ENCODE measurements at regions not wholly inside any gene's neighbourhood (a gene's known extent, or its start where the extent isn't known, plus 50 kb on each side); places are given as distances from the start of the nearest gene placed in this dataset.

DNA sequence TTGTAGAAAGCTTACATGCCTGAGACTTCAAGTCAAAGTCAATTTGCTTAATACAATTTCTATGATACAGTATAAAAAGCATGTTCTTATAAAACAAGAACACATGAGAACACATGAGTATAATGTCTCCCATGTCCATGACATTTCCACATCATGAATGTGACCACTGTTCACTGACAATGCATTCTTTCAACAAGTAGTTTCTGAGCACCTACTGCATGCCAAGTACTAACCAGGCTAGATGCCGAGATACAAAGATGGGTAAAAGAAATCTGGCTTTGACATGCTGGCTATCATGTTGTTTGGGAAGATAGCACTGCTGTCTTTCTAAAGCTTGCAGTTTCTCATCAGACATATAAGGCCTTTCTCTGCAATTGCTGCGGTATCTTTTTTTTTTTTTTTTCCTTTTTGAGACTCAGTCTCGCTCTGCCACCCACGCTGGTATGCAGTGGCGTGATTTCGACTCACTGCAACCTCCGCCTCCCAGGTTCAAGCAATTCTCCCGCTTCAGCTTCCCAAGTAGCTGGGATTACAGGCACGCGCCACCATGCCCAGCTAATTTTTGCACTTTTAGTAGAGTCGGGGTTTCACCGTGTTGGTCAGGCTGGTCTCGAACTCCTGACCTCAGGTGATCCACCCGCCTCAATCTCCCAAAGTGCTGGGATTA, 123.6 kb upstream of the DST start:
- ATAC-seq = no peak
- H3K27me3 ChIP-seq (ENCODE audit: control insufficient read depth in 1 of 2, insufficient read depth in 2 of 2, low read length in 2 of 2) = no peaks in the 10 kb centered on the region
- no peak overlapping the region for H3K4me2 ChIP-seq (ENCODE audit: low read depth, low read length)
- POLR2A ChIA-PET = no interaction called here
- H4K20me1 ChIP-seq (ENCODE audit: insufficient read depth, low read length) = no peaks in the 10 kb centered on the region
- WGBS (ENCODE audit: low lambda C conversion rate) = 92% methylated on average over 14 of the region's 14 CpGs
- CTCF ChIA-PET (ENCODE audit: low intra/inter-chr PET ratio, low total read pairs) = no interaction called here
- BruUV-seq (replicated peaks) = no TSS peak
- peaks cover 12% of the 10 kb centered on the region for H3K4me1 ChIP-seq (ENCODE audit: insufficient read depth, low read length)
- no peaks in the 10 kb centered on the region for H3K36me3 ChIP-seq (replicated peaks in 1 of 2; ENCODE audit: control insufficient read depth in 1 of 2, insufficient read depth in 2 of 2, low read length in 2 of 2)
- no peak overlapping the region for H2AFZ ChIP-seq (ENCODE audit: low read length)
- intact Hi-C loops (cut with micrococcal nuclease; ENCODE audit: unreplicated experiment) = loop anchor here (5.0 kb wide), 1 partner anchor 76 kb away; no protein-coding TSS in a partner anchor
- H3K9me3 ChIP-seq (ENCODE audit: low read length) = no peaks in the 10 kb centered on the region
- H3K4me3 ChIP-seq (replicated peaks in 1 of 3; ENCODE audit: insufficient read depth in 1 of 3, low read depth in 2 of 3, low read length in 3 of 3) = no peak overlapping the region
- TF ChIP-seq HNRNPH1 (optimal IDR thresholded peaks at IDR 0.05; ENCODE audit: low read depth, low read length) = no peak
- no peak for TF ChIP-seq BRF2 (CRISPR knock-in tag; IDR thresholded peaks at IDR 0.05)
- no peak for TF ChIP-seq ZNF264 (CRISPR knock-in tag; IDR thresholded peaks at IDR 0.05)
- no peak for TF ChIP-seq NFKBIZ (CRISPR knock-in tag; IDR thresholded peaks at IDR 0.05)
- no peak for TF ChIP-seq ZNF672 (CRISPR knock-in tag; IDR thresholded peaks at IDR 0.05)
- TF ChIP-seq ZNF337 (CRISPR knock-in tag; IDR thresholded peaks at IDR 0.05; ENCODE audit: borderline replicate concordance, low read depth) = no peak
- no peak for TF ChIP-seq ZNF891 (CRISPR knock-in tag; IDR thresholded peaks at IDR 0.05)
- TF ChIP-seq MBNL3 (CRISPR knock-in tag; conservative IDR thresholded peaks at IDR 0.05) = no peak
- no peak for TF ChIP-seq RAD21 (CRISPR knock-in tag; IDR thresholded peaks at IDR 0.05)
- no peak for TF ChIP-seq PAF1 (CRISPR knock-in tag; IDR thresholded peaks at IDR 0.05)
- no peak for TF ChIP-seq DPF2 (CRISPR knock-in tag; IDR thresholded peaks at IDR 0.05; ENCODE audit: borderline replicate concordance, low read depth)
- no peak for FAIRE-seq
- H3K27ac ChIP-seq (ENCODE audit: extremely low read length, insufficient read depth, low read length) = no peak overlapping the region
- DNase-seq (ENCODE audit: low spot score) = no peak
- in situ Hi-C loops (cut with HindIII; ENCODE audit: extremely low pct_ligation_motif_present, low pct_unique_long_range_greater_than_20kb) = no loop called here
- H3K79me2 ChIP-seq (ENCODE audit: insufficient read depth, low read length) = no peaks in the 10 kb centered on the region
- no peak overlapping the region for H3K9ac ChIP-seq (ENCODE audit: insufficient read depth, low read depth, low read length)

Data from HepG2 (cell line).